Esophagus squamous epithelium (tissue), 5 donors: ENCODE measurements at regions not wholly inside any gene's neighbourhood (a gene's known extent, or its start where the extent isn't known, plus 50 kb on each side); places are given as distances from the start of the nearest gene placed in this dataset.

ENCODE experiments used
- DNase-seq: peaks from one replicate; lab custom pipeline; 2025; lab: John Stamatoyannopoulos, UW
- H3K27ac ChIP-seq, 4 donors: fragments of 200-600 bp; sonication (generic); one replicate each; pipeline ENCODE4 v1.5.1; 2016 to 2019; ENCODE audit warnings: mild to moderate bottlenecking in 1 of 4
- H3K27me3 ChIP-seq, 4 donors: fragments of 200-600 bp; sonication (generic); 1 replicate in 3 of 4; 2 replicates in 1 of 4; pipeline versions ENCODE4 v1.5.1 to v1.6.0; 2017 to 2021; ENCODE audit warnings: antibody characterized with exemption in 1 of 4
- H3K36me3 ChIP-seq, 3 donors: fragments of 200-600 bp; sonication (generic); one replicate each; pipeline ENCODE4 v1.5.1; 2016 to 2019
- H3K4me1 ChIP-seq, 3 donors: fragments of 200-600 bp; sonication (generic); one replicate each; pipeline ENCODE4 v1.5.1; 2017 to 2019
- H3K4me3 ChIP-seq, 4 donors: fragments of 200-600 bp; sonication (generic); 1 replicate in 3 of 4; 2 replicates in 1 of 4; pipeline ENCODE4 v1.5.1; 2016 to 2019; ENCODE audit warnings: mild to moderate bottlenecking in 2 of 4, moderate library complexity in 1 of 4
- H3K9me3 ChIP-seq, 3 donors: fragments of 200-600 bp; sonication (generic); one replicate each; pipeline ENCODE4 v1.5.1; 2016 to 2019
- CTCF ChIP-seq, 6 experiments: fragments of 450-650 bp in 4 of 6; fragments of 200-600 bp in 2 of 6; sonication (generic) in 2 of 6; IDR thresholded peaks; one replicate each; pipeline ENCODE4 v1.5.1; 2016 to 2019; ENCODE audit warnings: antibody characterized with exemption in 6 of 6, mild to moderate bottlenecking in 4 of 6, moderate library complexity in 4 of 6
- POLR2A ChIP-seq, 4 donors: fragments of 450-650 bp; IDR thresholded peaks; one replicate each; pipeline ENCODE4 v1.6.1; 2017; ENCODE audit warnings: antibody characterized with exemption in 4 of 4, mild to moderate bottlenecking in 4 of 4, moderate library complexity in 3 of 4
- WGBS, 2 donors: methylation state at CpG; one replicate each; pipeline ENCODE4 v1.1.5; 2018; 5-methylcytosine and 5-hydroxymethylcytosine counted together
- intact Hi-C: fragments of 100-400 bp; cut with DNase I; formaldehyde crosslinking; loops from one replicate; pipeline ENCODE4 v1.15.0; 2022
- donor health status: DM: yes; HTN: yes; CAD: no.

- Histone ChIP-seq H3K36me3 (no peaks in the 10 kb centered on the region), H3K27ac (no peak overlapping the region), H3K4me1 (no peaks in the 10 kb centered on the region), H3K27me3 (no peaks in the 10 kb centered on the region), H3K9me3 (no peaks in the 10 kb centered on the region), H3K4me3 (no peak overlapping the region)
- no peak for DNase-seq
- TF ChIP-seq POLR2A (IDR thresholded peaks at IDR 0.05), result no peak
- TF ChIP-seq CTCF (IDR thresholded peaks at IDR 0.05), result no peak
- WGBS, 2 donors, result 20 to 30% methylated on average over 4 of the region's 4 CpGs
- intact Hi-C loops, result no loop called here
These were observed 1327.1 kb upstream of the ZEB2 start for GRCh38 chr2:145846982-145847381.

- 72 to 73% methylated on average over 3 of the region's 3 CpGs for WGBS, 2 donors
- Histone ChIP-seq H3K36me3 (no peaks in the 10 kb centered on the region), H3K9me3 (no peaks in the 10 kb centered on the region), H3K4me3 (no peak overlapping the region), H3K4me1 (no peaks in the 10 kb centered on the region), H3K27me3 (no peaks in the 10 kb centered on the region), H3K27ac (peak overlapping the region in 1 of 4 donors; percentile 18)
- TF ChIP-seq CTCF (IDR thresholded peaks at IDR 0.05) (no peak), POLR2A (IDR thresholded peaks at IDR 0.05) (no peak)
- DNase-seq, result no peak
- intact Hi-C loops, result no loop called here
These were observed 1326.0 kb upstream of the ZEB2 start for GRCh38 chr2:145845923-145846322.

GRCh38 chr2:145845207-145845894 lies 1325.4 kb upstream of the ZEB2 start:
- WGBS, 2 donors, result 60 to 74% methylated on average over 2 of the region's 2 CpGs
- Histone ChIP-seq H3K27me3 (no peaks in the 10 kb centered on the region), H3K36me3 (no peaks in the 10 kb centered on the region), H3K9me3 (no peaks in the 10 kb centered on the region), H3K27ac (no peak overlapping the region), H3K4me3 (no peak overlapping the region), H3K4me1 (no peaks in the 10 kb centered on the region)
- intact Hi-C loops, result no loop called here
- TF ChIP-seq CTCF (IDR thresholded peaks at IDR 0.05), result no peak
- no peak for TF ChIP-seq POLR2A (IDR thresholded peaks at IDR 0.05)
- no peak for DNase-seq

GRCh38 chr2:145841973-145842372 lies 1322.1 kb upstream of the ZEB2 start:
- H3K27ac ChIP-seq, result no peak overlapping the region
- H3K9me3 ChIP-seq, result no peaks in the 10 kb centered on the region
- 39 to 66% methylated on average over 3 of the region's 3 CpGs for WGBS, 2 donors
- TF ChIP-seq CTCF (IDR thresholded peaks at IDR 0.05) (no peak), POLR2A (IDR thresholded peaks at IDR 0.05) (no peak)
- H3K4me3 ChIP-seq, result no peak overlapping the region
- no peak for DNase-seq
- no peaks in the 10 kb centered on the region for H3K36me3 ChIP-seq
- intact Hi-C loops, result no loop called here
- H3K27me3 ChIP-seq, result no peaks in the 10 kb centered on the region
- H3K4me1 ChIP-seq, result no peaks in the 10 kb centered on the region

- WGBS, 2 donors, result 68 to 73% methylated on average over 3 of the region's 3 CpGs
- no peak overlapping the region for H3K4me3 ChIP-seq
- TF ChIP-seq POLR2A (IDR thresholded peaks at IDR 0.05) (no peak), CTCF (IDR thresholded peaks at IDR 0.05) (no peak)
These were observed 1317.1 kb upstream of the ZEB2 start for GRCh38 chr2:145836986-145837385.

More at GRCh38 chr2:145836986-145837385, 1317.1 kb upstream of the ZEB2 start:
- intact Hi-C loops, result no loop called here
- no peaks in the 10 kb centered on the region for H3K4me1 ChIP-seq
- no peak for DNase-seq
- no peaks in the 10 kb centered on the region for H3K27me3 ChIP-seq
- no peaks in the 10 kb centered on the region for H3K9me3 ChIP-seq
- H3K27ac ChIP-seq, result no peak overlapping the region
- no peaks in the 10 kb centered on the region for H3K36me3 ChIP-seq
